HG02973 (cell line): ENCODE measurements at regions not wholly inside any gene's neighbourhood (a gene's known extent, or its start where the extent isn't known, plus 50 kb on each side); places are given as distances from the start of the nearest gene placed in this dataset.
"Not testable (repeated sequence)": the region's sequence is repeated elsewhere in the genome, so short reads cannot be mapped to it uniquely, and the experiment has no call there.

Source experiments
- ATAC-seq: cut with Tn5 transposase; IDR thresholded peaks from one replicate; pipeline ENCODE4 v1.9.1; 2021; ENCODE audit warnings: moderate library complexity; ENCODE audit not compliant: unreplicated experiment

DNA sequence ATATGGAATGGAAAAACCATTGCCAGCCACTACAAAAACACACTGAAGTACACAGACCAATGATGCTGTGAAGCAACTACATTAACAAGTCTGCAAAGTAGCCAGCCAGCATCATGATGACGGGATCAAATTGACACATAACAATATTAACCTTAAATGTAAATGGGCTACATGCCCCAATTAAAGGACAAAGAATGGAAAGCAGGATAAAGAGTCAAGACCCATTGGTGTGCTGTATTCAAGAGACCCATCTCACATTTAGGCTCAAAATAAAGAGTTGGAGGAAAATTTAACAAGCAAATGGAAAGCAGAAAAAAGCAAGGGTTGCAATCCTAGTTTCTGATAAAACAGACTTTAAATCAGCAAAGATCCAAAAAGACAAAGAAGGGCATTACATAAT is 188.5 kb upstream of the HAND2 start:
- ATAC-seq, result not testable (repeated sequence)

DNA sequence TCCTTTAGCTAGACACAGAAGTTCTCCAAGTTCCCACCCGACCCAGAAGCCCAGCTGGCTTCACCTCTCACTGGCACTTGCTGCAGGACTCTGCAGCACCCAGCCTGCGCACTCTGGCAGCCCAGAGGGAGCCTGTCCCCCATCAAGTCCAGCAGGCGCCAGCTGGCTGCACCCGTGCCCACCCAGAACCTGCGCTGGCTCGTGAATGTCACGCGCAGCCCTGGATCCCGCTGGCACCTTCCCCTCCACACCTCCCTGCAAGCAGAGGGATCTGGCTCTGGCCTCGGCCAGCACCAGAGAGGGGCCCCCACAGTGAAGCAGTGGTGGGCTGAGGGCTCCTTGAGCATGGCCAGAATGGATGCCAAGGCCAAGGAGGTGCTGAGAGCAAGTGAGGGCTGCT is 187.6 kb upstream of the HAND2 start:
- ATAC-seq, result no peak

DNA sequence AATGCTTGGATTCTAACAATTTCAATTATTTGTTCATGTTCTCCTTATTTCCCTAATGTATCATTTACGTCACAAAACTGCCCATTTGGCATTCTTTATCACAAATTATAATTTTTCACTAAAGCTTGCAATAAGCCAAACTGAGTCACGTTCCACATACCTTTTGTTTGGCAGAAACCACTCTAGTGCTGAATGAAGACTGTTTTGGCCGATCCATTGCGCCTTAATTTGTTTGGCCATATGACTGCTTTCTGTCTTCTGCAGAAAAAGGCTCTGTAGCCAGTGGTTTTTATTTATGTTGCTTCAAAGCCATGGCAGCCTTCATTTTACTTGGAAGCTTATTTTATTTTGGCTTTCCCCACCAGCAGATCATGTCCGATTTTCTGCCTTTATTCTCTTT is 184.4 kb upstream of the HAND2 start:
- ATAC-seq, result no peak

DNA sequence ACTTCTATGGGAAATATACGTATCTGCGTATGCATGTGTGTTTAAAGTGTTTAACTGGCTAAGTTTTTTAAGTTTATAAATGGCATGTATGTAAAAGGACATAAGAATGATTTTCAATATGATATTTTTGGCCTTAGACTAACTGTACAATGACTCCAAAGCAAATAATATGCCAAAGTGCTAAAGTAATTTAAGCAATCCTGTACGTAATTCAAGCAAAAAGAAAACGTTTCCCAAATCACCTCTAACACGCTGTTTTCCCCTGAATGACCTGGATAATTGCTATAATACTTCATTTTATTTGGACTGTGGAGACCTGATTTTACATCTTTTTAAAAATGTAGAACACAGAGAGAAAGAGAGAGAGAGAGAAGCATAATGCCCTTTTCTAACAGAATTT is 183.0 kb upstream of the HAND2 start:
- ATAC-seq, result no peak

DNA sequence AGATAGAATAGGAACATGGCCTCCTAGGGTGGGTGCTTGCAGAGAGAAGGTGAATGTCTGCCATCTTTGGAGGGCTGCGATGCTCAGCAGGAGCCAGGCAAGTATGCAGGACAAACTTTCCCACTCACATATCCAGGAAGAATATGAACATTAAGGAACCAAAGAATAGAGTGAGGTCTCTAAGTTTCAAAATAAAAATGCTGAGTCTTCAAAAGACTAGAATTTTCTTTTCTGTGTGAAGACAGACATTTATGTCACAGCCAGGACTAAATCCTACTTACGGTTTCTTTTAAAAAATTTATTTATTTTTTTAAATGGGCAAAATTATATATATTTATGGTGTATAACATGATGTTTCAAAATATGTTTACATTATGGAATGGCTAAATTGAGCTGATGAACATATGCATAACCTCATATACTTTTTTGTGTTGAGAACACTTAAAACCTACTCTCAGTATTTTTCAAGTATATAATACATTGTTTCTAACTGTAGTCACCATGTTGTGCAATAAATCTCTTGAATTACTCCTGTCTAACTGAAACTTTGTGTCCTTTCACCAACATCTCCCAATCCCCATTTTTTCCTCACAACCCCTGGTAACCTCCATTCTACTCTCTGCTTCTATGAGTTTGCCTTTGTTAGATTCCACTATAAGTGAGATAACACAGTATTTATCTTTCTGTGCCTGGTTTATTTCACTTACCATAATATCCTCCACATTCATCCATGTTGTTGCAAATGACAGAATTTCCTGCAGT is 177.8 kb upstream of the HAND2 start:
- ATAC-seq, result no peak

DNA sequence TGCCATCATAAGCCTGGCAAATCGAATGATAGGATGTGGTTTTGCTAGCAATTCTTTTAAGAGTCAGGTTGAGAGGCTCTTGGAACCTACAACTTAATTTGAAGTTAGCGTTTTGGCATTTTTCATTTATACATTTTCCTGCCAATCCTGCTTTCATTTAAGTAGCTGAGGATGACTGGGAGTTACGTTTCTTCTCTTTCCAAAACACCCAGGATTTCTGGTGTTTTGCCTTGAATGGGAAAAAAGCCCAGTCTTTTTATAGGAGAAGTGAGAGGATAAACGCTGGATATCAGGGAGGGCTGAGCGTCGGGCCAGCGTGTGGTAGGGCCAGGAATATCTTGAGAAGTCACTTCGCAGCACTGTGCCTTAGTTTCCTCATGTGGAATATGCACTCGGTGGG is 174.2 kb upstream of the HAND2 start:
- ATAC-seq, result no peak

DNA sequence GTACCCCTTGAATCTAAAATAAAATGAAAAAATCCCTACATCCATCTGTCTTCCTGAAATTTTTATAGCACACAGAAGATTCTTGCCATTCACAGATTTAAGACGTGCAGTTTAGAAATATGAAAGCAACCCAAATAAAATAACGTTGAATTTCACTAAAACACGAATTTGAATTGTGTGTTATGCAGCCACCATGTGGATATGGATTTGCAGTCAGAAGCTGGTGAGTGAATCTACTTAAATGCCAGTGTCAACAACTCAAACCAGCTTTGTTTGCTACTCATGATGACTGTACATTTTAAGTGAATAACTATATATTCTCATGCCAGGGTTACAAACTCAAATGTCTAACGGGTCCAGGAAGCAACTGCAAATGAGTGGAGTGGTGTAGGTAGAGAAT is 173.0 kb upstream of the HAND2 start:
- ATAC-seq, result no peak

DNA sequence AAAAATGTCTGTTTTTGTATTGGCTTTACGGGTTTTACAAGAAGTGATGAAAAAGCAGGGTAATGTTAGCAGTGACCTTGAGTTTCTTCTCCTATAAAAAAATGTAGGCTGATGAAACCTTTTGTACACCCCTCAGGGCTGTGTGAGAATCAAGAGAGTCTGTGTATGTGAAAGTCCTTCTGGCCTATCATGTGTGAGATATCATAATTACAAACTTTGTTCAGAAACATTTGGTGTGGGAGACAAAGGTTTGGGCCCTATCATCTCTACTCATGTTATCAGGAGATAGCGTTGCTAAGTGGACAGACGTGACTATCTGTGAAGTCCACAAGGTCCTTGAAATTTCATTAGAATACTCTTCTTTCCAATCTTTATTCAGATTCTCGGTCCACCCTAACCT is 170.6 kb upstream of the HAND2 start:
- no peak for ATAC-seq

DNA sequence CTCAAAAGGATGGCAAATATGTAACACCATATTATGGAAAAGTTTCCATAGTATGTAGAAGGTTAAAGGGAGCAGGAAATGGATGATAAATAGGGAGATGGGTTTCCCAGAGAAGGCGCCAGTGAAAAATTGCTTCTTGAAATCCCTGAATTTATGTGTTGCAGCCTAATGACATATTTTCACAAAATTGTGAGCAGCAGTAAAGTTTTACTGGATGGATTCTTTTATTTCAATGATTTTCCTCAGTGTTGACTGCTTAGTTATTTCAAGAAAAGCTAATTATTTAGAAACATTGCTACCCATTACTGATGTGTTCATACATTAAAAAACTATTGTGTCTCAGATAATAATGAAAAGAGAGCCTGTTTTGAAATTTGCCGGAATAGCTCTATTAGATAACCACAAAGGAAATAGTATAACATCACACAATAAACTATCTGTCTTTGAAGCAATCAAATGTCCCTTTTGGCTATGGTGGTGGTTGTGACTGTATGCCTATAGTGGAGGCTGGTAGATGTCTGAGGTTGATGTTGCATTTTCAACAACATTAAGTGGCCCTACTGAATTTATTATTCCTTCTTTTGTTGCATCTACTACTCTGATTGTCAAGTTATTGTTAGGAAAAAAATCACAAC is 169.9 kb upstream of the HAND2 start:
- ATAC-seq, result no peak

DNA sequence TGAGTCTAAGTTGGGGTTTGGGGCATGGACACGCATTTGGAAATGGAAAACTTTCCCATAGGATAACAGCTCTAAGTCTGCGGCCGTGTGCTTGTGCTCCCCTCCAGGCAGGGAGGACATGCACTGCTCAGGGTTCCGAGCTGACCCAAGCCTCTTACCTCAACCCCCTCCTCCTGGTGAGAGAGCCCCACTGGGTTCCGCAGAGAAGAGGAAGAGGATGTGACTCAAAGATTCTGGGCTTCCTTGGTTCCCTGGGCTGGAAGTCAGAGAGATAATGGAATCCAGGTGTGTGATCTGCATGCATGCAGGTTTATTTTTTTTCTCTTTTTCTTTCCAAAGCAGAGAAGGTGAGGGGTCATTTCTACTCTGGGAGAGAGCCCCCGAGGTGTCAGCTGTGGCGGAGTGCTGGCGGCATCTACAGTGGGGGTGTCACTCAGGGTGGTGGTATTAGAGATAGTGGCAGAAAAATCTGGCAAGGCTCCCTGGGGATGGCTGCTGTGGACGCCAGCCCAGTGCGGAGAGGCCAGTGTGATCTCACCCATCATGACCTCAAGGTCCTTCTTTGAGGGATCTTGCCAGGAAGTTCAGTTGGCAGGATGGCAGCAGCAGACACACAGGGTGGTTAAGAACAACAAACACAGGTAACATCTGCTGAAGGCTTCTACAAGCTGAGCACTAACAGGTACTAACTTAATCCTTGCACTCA is 168.7 kb upstream of the HAND2 start:
- ATAC-seq, result no peak

DNA sequence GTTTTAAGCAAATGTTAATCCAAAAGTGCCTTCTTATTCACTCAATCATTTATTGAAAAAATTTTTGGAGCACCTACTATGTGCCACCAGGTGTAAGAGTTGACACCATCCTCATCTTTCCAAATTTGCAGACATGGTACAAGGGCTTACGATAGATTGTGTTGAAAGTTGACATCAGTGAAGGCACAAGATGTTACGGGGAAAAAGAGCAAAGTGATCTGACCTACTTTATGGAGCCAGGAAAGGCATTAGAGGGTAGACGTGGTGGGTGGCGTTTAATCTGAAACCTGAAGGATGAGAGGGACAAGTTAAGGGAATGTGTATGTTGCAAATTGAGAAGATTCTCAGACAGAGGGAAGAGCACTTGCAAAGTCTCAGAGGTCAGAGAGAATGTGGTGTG is 167.8 kb upstream of the HAND2 start:
- no peak for ATAC-seq

DNA sequence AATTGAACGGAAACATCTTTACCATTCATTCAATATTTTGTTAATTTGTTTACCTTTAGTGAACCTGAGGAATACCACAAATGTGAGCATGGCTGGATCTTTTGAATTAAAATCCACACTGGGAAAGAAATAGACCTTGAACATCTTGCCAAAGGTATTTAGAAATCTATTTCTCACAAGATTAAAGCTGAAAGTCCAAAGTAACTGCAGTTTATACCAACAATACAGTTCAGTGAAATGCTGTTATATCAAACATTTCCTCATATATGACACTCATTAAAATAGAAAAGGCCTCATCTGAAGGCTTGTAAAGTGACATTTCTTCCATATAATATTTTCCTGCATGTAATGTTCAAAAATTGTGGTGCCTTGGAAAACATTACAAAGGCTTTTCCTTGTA is 166.5 kb upstream of the HAND2 start:
- no peak for ATAC-seq

DNA sequence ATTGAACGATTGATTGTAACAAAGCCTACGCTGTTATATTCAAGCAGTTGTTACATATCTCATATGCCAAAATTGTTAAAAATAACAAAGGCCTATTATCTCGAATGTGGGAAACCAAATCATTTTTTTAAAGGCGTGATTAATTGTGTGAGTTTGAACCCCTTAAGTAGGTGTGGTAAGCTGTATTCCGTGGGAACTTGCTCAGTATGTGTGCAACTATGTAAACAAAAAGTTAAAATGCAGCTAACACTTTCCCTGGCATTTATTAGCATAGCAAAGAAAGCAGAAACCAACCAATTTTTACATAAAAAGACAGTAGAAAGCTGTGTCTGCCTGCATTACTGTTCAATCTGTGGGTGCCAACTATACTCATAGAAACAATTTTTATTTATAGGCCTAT is 166.0 kb upstream of the HAND2 start:
- no peak for ATAC-seq

DNA sequence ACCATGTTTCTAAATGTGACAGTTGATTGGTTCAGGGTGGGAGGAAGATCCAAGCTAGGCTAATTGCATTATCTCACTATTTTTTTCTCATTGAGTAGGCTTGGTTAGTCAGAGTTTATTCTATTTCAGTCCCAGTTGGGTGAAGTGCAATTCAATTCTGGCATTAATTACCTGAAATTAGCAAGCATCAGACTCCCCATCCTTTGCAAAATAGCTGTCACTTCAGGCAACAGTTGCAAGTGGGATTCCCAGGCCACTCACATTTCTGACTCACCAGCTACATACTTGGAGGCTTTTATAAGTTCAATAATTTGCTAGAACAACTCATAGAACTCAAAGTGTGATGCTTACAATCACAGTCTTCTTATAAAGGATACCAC is 155.8 kb upstream of the HAND2 start:
- no peak for ATAC-seq

DNA sequence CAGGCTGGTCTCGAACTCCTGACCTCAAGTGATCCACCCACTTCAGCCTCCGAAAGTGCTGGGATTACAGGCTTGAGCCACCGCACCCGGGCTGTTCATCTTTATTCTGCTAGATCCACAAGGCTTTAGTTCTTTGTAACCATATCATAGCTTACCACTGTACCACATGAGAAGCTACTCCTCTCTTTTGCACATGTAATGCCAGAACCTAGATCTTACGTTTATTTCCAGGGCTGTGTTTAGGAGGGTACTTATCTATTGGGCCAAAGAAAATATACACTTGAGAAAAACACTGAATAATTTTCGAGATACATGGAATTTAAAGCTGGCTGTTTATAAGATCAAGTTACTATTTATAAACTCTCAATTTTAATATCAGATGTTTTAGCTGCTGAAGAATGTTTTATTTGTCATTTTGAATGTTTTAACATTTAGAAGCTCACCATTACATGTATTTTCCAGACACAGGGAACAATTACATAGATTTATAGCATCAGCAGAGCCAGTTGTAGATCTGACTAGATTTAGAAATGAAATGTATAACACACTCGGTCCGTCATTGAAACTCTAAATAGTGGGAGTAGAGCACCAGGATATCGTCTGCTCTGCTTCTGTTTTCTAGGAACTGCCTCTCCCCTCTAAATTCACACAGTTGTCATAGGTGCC is 155.3 kb upstream of the HAND2 start:
- no peak for ATAC-seq

DNA sequence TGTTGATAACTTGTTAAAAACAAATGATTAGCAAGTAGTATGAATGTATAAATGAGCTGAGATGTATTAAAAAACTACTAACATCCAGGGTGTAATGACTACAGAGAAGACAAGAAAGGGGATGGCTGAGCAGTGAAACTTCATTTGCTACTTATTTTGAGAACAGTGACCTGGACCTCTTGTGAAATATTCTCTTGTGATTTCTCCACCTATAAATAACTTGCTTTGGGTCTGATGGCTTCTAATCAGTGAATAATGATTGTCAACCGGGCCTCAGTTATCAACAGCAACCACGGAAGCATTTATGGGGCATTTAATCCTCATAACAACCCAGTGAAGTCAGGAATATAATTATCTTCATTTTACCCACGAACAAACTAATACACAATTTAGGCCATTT is 154.2 kb upstream of the HAND2 start:
- no peak for ATAC-seq

DNA sequence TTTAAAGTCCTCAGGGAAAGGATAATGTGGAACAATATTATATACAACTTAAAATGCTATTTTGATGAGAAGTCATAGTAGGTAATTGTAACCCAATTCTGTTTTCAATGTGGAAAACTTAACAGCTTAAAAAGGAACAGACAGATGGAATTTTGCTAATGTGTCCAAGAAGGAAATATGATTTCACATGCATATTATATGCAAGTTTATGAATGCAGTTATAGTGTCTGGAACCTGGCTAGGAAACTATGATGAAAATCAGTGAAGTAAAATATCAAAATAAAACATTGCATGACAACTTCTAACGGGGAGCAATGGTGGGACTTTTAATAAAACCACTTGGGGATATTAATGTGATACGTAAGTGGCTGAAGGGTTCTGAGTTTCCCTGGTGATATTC is 152.6 kb upstream of the HAND2 start:
- ATAC-seq, result no peak

DNA sequence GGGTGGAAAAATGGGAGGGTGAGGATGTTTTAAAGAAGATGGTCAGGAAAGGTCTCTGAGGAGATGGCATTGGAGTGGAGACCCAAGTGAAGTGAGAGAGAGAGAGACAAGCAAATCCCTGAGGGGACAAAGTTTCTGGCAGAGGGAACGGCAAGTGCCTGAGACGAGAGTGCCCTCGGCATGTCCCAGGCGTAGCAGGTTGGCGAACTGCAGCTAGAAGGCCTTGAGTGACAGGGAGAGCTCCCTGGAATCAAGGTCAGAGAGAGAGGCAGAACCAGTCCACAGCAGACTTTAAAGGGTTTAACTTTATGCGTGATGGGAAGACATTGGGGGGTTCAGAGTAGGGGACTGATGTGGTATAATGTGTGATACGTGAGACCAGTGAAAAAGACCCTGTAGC is 150.2 kb upstream of the HAND2 start:
- no peak for ATAC-seq

DNA sequence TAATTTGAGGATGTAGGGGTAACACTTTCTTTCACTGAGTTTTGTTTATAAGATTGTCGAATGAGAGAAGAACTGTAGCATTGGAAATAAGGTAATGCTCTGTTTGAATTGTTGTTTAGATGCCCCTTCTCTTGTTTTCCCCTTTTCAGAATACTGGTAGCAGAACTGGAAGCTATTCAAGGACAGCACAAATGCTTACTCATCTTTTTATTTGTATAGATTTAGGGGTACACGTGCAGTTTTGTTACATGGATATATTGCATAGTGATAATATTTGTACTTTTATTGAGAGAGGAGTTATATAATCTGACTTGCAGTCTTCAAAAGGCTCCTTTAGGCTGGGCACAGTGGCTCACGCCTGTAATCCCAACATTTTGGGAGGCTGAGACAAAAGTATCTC is 145.4 kb upstream of the HAND2 start:
- ATAC-seq, result no peak

DNA sequence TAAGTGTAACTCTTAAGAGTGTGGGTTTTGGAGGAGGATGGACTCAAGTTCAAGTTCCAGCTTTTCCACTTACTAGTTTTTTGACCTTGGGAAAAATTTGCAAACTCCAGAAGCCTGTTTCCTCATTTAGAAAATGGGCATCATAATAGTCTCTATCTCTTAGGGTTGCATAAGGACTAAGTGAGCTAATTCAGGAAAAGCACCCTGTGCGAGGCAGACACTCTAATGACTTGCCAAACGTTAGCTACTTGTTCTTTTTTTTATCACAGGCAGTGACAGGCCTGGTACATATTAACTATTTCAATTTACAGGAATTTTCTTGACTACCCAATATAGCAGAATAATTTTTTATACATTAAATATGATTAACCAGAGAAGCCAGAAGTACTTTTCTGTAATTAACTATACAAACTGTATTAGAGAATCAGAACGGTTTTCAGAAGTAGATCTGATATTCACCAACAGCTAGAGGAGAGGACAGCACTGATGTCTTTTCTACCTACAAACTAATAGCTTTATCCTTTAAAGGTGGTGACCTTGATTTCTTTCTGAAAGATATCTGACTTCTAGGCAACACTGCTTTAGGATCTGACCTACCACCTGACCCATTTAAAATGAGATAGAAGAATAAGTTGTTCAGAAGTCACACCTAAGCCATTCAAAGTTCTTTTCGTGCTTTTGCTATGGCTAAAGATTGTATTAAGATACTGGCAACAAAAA is 139.6 kb upstream of the HAND2 start:
- no peak for ATAC-seq

DNA sequence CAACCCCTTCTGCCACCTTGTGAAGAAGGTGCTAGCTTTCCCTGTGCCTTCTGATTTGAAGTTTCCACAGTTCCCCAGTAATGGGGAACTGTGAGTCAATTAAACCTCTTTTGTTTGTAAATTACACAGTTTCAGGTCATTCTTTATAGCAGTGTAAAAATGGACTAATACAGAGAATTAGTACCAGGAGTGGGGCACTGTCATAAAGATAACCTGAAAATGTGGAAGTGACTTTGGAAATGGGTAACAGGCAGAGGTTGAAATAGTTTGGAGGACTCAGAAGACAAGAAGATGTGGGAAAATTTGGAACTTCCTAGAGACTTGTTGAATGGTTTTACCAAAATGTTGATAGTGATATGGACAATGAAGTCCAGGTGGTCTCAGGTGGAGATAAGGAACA is 131.0 kb upstream of the HAND2 start:
- ATAC-seq, result no peak
